Mammary epithelial cell (primary cell): ENCODE measurements at regions not wholly inside any gene's neighbourhood (a gene's known extent, or its start where the extent isn't known, plus 50 kb on each side); places are given as distances from the start of the nearest gene placed in this dataset.

Source experiments
- EZH2 ChIP-seq: IDR thresholded peaks from 2 replicates; pipeline ENCODE4 v1.6.1; 2012; ENCODE audit warnings: low read length, inconsistent platforms, borderline replicate concordance
- TF ChIP-seq, protein P1 (sequence below), 2 donors: IDR thresholded peaks in 1 of 2; conservative IDR thresholded peaks in 1 of 2; 2 replicates each; pipeline ENCODE4 v1.5.1; 2011 to 2012; ENCODE audit warnings: inconsistent platforms in 2 of 2, low read length in 2 of 2, mild to moderate bottlenecking in 2 of 2, control low read depth in 1 of 2, low read depth in 1 of 2; ENCODE audit not compliant: insufficient read depth in 1 of 2; ENCODE audit errors: extremely low read depth in 1 of 2

DNA sequence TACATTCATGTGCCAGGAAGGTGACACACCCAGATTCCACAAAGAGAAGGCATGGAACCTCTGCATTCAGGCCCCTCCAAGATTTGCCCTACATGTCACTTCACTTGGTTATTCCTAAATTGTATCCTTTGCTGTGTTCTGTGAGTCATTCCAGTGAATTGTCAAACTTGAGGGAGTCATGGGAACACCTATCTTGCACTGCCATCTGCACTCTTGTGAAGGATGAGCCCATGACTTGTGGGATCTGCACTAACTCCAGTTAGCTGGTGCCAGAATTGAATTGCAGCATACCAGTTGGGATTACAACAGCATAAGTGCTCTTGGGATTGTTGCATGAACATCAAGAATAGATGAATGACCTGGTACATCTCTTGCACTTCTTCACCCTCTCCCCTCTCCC lies 1288.0 kb upstream of the ZEB2 start:
- TF ChIP-seq, protein P1, sequence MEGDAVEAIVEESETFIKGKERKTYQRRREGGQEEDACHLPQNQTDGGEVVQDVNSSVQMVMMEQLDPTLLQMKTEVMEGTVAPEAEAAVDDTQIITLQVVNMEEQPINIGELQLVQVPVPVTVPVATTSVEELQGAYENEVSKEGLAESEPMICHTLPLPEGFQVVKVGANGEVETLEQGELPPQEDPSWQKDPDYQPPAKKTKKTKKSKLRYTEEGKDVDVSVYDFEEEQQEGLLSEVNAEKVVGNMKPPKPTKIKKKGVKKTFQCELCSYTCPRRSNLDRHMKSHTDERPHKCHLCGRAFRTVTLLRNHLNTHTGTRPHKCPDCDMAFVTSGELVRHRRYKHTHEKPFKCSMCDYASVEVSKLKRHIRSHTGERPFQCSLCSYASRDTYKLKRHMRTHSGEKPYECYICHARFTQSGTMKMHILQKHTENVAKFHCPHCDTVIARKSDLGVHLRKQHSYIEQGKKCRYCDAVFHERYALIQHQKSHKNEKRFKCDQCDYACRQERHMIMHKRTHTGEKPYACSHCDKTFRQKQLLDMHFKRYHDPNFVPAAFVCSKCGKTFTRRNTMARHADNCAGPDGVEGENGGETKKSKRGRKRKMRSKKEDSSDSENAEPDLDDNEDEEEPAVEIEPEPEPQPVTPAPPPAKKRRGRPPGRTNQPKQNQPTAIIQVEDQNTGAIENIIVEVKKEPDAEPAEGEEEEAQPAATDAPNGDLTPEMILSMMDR (conservative IDR thresholded peaks at IDR 0.05 in 1 of 2, IDR thresholded peaks at IDR 0.05 in 1 of 2; ENCODE audit: extremely low read depth in 1 of 2, insufficient read depth in 1 of 2, low read depth in 1 of 2, low read length in 2 of 2), result no peak
- no peak for TF ChIP-seq EZH2
